D721Med (cell line): ENCODE measurements at regions not wholly inside any gene's neighbourhood (a gene's known extent, or its start where the extent isn't known, plus 50 kb on each side); places are given as distances from the start of the nearest gene placed in this dataset.

Source experiments
- DNase-seq: peaks from one replicate; pipeline ENCODE4 v3.0.0; 2011; ENCODE audit warnings: low spot score; ENCODE audit not compliant: insufficient read length
- FAIRE-seq: peaks from 2 replicates; lab custom pipeline; 2011; peaks lifted over from hg19 to GRCh38; lab: Jason Lieb, UNC
- CTCF ChIP-seq: IDR thresholded peaks from 2 replicates; pipeline ENCODE4 v1.5.1; 2012; ENCODE audit warnings: mild to moderate bottlenecking, control low read depth; ENCODE audit not compliant: insufficient read depth; ENCODE audit errors: missing control alignments

DNA sequence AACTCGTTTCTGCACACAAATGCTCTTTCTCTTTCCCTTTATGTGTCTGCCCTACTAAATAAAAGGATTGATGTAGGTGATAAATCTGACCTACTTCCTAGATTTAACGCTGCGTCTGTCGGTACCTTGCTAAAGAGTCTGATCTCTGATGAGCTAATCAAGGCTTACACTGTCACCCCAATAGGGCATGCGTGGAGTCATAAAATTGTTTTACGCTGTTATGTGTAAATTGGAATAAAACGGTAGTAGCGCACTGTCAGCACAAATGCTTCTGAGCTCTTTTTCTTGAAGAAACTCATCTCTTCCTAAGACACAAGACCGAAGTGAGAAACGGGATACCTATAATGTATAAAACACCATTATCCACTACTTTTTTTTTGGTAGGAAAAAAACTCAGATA, 2106.3 kb upstream of the WWC1 start:
- TF ChIP-seq CTCF = no peak
- FAIRE-seq (no peak), DNase-seq (no peak)

- no peak for DNase-seq
- TF ChIP-seq CTCF = no peak
- FAIRE-seq = no peak
Measured at GRCh38 chr5:166188501-166189325, 2102.7 kb upstream of the WWC1 start.

GRCh38 chr5:166192696-166193095, 2098.7 kb upstream of the WWC1 start:
- no peak for TF ChIP-seq CTCF
- FAIRE-seq = no peak
- no peak for DNase-seq

DNA sequence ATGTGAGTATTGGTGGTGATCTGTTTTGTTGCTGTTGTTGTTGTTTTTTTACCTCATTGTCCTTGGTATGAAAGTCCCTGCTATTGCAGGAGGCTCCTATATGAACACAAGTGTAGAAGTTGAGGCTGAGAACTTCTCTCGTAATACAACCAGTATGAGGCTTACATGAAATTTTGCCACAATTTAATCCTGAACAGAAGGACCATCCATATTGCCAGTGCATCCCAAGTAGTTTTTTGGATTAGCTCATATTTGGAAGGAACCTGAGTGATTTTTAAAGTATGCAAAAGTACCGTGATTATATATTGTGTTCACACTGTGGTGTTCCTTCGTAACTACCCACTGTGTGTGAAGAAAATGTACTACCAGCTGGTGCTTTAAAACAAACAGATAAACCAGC, 2095.5 kb upstream of the WWC1 start:
- TF ChIP-seq CTCF = no peak
- FAIRE-seq (no peak), DNase-seq (no peak)

- FAIRE-seq (no peak), DNase-seq (no peak)
- no peak for TF ChIP-seq CTCF
Measured at GRCh38 chr5:166200532-166200931, 2090.9 kb upstream of the WWC1 start.

GRCh38 chr5:166211640-166212039, 2079.8 kb upstream of the WWC1 start:
- DNase-seq (no peak), FAIRE-seq (no peak)
- TF ChIP-seq CTCF = no peak

DNA sequence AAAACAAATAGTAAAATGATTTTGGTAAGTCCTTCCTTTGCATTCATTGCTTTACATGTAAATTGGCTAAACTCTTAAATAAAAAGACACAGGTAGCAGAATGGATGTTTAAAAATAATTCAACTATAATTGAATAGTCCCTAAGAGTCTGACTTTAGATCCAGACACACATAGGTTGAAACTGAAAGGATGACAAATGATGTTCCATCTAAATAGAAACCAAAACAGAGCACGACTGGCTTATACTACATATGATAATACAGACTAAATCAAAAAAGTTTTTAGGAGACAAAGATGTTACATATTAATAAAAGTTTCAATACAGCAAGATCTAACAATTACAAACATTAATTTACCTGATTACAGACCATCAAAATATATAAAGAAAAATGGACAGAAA, 2055.1 kb upstream of the WWC1 start:
- no peak for TF ChIP-seq CTCF
- DNase-seq (no peak), FAIRE-seq (no peak)
